T47D (cell line): ENCODE measurements at regions not wholly inside any gene's neighbourhood (a gene's known extent, or its start where the extent isn't known, plus 50 kb on each side); places are given as distances from the start of the nearest gene placed in this dataset.

Experiments used
- DNase-seq, 2 experiments: peaks; one replicate each; pipeline versions ENCODE4 v3.0.0 to v3.0.0-alpha.2; 2011 to 2012; ENCODE audit warnings: low read depth in 1 of 2, low spot score in 1 of 2
- JUND ChIP-seq: IDR thresholded peaks from 2 replicates; pipeline ENCODE4 v1.6.1; 2012; ENCODE audit warnings: low read depth
- in situ Hi-C: cut with HindIII; loops from 2 replicates; pipeline ENCODE4 v1.10.0; 2016; ENCODE audit warnings: low sequenced_read_pairs, low pct_unique_long_range_greater_than_20kb

GRCh38 chr2:51165534-51166260, 133.8 kb upstream of the NRXN1 start:
- in situ Hi-C loops = no loop called here
- no peak for TF ChIP-seq JUND
- DNase-seq = no peak

GRCh38 chr2:51158251-51158650, 126.3 kb upstream of the NRXN1 start:
- no peak for TF ChIP-seq JUND
- in situ Hi-C loops = no loop called here
- DNase-seq = no peak

DNA sequence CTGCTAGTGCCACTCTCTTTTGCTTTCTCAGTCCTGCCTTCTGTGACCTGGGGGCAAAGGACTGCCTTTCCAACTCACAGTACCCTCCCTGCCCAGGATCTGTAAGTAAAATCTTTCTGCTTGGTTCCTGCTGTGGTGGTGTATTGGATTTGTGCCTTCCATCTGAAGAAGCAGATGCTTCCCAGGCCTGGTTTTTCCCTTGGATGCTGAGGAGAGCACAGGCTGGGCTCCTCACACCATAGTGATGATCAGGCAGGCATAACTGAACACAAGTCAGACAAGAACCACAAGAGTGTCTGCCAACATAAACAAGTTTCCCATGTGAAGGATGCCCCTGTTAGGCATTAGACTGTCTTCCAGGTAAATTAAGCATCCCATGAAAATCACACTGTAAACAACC, 121.3 kb upstream of the NRXN1 start:
- no peak for TF ChIP-seq JUND
- in situ Hi-C loops = no loop called here

DNA sequence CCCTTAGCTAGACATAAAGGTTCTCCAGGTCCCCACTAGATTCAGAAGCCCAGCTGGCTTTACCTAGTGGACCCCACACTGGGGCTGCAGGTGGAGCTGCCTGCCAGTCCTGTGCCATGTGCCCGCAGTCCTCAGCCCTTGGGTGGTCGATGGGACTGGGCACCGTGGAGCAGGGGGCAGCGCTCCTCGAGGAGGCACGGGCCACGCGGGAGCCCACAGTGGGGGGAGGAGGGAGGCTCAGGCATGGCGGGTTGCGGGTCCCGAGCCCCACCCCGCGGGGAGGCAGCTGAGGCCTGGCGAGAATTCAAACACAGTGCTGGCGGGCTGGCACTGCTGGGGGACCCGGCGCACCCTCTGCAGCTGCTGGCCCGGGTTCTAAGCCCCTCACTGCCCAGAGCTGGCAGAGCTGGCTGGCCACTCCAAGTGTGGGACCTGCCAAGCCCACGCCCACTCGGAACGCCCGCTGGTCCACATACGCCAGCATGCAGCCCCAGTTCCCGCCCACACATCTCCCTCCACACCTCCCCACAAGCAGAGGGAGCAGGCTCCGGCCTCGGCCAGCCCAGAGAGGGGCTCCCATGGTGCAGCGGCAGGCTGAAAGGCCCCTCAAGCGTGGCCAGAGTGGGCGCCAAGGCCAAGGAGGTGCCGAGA, 119.7 kb upstream of the NRXN1 start:
- DNase-seq = no peak
- in situ Hi-C loops = no loop called here
- TF ChIP-seq JUND = no peak

More for the DNA sequence above, 121.3 kb upstream of the NRXN1 start:
- no peak for DNase-seq

- DNase-seq = no peak
- in situ Hi-C loops = no loop called here
- no peak for TF ChIP-seq JUND
These were observed 117.8 kb upstream of the NRXN1 start for GRCh38 chr2:51149725-51150124.

GRCh38 chr2:51145761-51146160, 113.8 kb upstream of the NRXN1 start:
- no peak for TF ChIP-seq JUND
- in situ Hi-C loops = no loop called here
- DNase-seq = no peak

DNA sequence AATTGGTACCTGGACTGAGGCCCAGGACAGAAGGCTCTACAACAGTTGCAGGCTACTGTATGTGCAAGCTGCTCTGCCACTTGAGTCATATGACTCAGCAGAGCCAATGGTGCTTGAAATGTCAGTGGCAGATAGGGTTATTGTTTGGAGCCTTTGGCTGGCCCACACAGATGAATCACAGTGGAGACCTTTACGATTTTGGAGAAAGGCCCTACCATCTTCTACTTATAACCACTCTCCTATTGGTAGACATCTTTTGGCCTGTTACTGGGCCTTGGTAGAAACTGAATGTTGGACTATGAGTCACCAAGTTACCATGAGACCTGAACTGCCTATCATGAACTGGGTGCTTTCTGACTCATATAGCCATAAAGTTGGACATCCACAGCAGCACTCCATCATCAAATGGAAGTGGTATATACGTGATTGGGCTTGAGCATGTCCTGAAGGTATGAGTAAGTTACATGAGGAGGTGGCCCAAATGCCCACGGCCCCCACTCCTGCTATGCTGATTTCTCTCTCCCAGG, 88.9 kb upstream of the NRXN1 start:
- DNase-seq = no peak

GRCh38 chr2:51111532-51111931, 79.6 kb upstream of the NRXN1 start:
- TF ChIP-seq JUND = no peak
- no peak for DNase-seq
- in situ Hi-C loops = no loop called here

More for the DNA sequence above, 88.9 kb upstream of the NRXN1 start:
- in situ Hi-C loops = no loop called here
- TF ChIP-seq JUND = no peak

- no peak for DNase-seq
- in situ Hi-C loops = no loop called here
- no peak for TF ChIP-seq JUND
These were observed 76.9 kb upstream of the NRXN1 start for GRCh38 chr2:51108794-51109193.

GRCh38 chr2:51107841-51108240, 75.9 kb upstream of the NRXN1 start:
- no peak for TF ChIP-seq JUND
- in situ Hi-C loops = no loop called here
- DNase-seq = no peak

GRCh38 chr2:51105811-51106210, 73.9 kb upstream of the NRXN1 start:
- TF ChIP-seq JUND = no peak
- DNase-seq = no peak
- in situ Hi-C loops = no loop called here

- no peak for TF ChIP-seq JUND
- no peak for DNase-seq
- in situ Hi-C loops = no loop called here
These were observed 71.3 kb upstream of the NRXN1 start for GRCh38 chr2:51103205-51103604.

- DNase-seq = no peak
These were observed 61.1 kb upstream of the NRXN1 start for GRCh38 chr2:51093016-51093415.

More at GRCh38 chr2:51093016-51093415, 61.1 kb upstream of the NRXN1 start:
- in situ Hi-C loops = no loop called here
- TF ChIP-seq JUND = no peak
